Right lobe of liver (tissue), 6 donors: ENCODE measurements at regions not wholly inside any gene's neighbourhood (a gene's known extent, or its start where the extent isn't known, plus 50 kb on each side); places are given as distances from the start of the nearest gene placed in this dataset.

Source experiments
- ATAC-seq, 4 donors: fragments of 200-7000 bp; cut with Tn5 transposase; one replicate each; pipeline ENCODE4 v1.9.1; 2020; ENCODE audit warnings: mild to moderate bottlenecking in 4 of 4, moderate library complexity in 4 of 4
- DNase-seq, 3 donors: peaks; one replicate each; pipeline ENCODE4 v3.0.0-alpha.2; 2020
- H3K27ac ChIP-seq, 3 donors: fragments of 200-600 bp; one replicate each; pipeline ENCODE4 v1.8.0; 2022
- H3K27me3 ChIP-seq, 2 donors: fragments of 200-600 bp; one replicate each; pipeline ENCODE4 v1.8.0; 2022
- H3K36me3 ChIP-seq, 4 donors: fragments of 200-600 bp; sonication (generic) in 1 of 4; one replicate each; pipeline versions ENCODE4 v1.5.1 to v1.8.0; 2017 to 2022; ENCODE audit warnings: control low read depth in 1 of 4
- H3K4me1 ChIP-seq, 4 donors: fragments of 200-600 bp; sonication (generic) in 1 of 4; one replicate each; pipeline versions ENCODE4 v1.5.1 to v1.8.0; 2017 to 2022; ENCODE audit warnings: control low read depth in 1 of 4
- H3K4me3 ChIP-seq, 3 donors: fragments of 200-600 bp; one replicate each; pipeline ENCODE4 v1.8.0; 2022
- H3K9me3 ChIP-seq, 4 donors: fragments of 200-600 bp; sonication (generic) in 1 of 4; one replicate each; pipeline versions ENCODE4 v1.5.1 to v1.8.0; 2017 to 2022; ENCODE audit warnings: control low read depth in 1 of 4
- POLR2A ChIP-seq: fragments of 450-650 bp; IDR thresholded peaks from one replicate; pipeline ENCODE4 v1.6.1; 2017; ENCODE audit warnings: antibody characterized with exemption, mild to moderate bottlenecking
- WGBS: methylation state at CpG from one replicate; pipeline ENCODE4 v1.1.6; 2018; ENCODE audit warnings: low coverage, low lambda C conversion rate; ENCODE audit not compliant: insufficient coverage; ENCODE audit errors: missing lambda C conversion rate; 5-methylcytosine and 5-hydroxymethylcytosine counted together
- intact Hi-C, 2 donors: fragments of 100-400 bp; cut with DNase I; formaldehyde crosslinking; loops; one replicate each; pipeline versions ENCODE4 v1.11.2 to v1.14.1; 2022
- TF ChIP-seq, protein P1 (sequence below), 4 donors: fragments of 200-600 bp in 3 of 4; fragments of 450-650 bp in 1 of 4; IDR thresholded peaks; one replicate each; pipeline versions ENCODE4 v1.5.1 to v1.8.0; 2016 to 2022; ENCODE audit warnings: antibody characterized with exemption in 4 of 4, mild to moderate bottlenecking in 2 of 4
- donor health status: DM: no; HTN: yes; CAD: no.
- donor health status: DM: no; HTN: no; CAD: no.
- donor health status: DM: no; HTN: no; CAD: no.
- donor health status: DM: no; HTN: yes; CAD: no.
- donor health status: DM: no; HTN: yes; CAD: no.

- no peak for TF ChIP-seq POLR2A
- TF ChIP-seq, protein P1, sequence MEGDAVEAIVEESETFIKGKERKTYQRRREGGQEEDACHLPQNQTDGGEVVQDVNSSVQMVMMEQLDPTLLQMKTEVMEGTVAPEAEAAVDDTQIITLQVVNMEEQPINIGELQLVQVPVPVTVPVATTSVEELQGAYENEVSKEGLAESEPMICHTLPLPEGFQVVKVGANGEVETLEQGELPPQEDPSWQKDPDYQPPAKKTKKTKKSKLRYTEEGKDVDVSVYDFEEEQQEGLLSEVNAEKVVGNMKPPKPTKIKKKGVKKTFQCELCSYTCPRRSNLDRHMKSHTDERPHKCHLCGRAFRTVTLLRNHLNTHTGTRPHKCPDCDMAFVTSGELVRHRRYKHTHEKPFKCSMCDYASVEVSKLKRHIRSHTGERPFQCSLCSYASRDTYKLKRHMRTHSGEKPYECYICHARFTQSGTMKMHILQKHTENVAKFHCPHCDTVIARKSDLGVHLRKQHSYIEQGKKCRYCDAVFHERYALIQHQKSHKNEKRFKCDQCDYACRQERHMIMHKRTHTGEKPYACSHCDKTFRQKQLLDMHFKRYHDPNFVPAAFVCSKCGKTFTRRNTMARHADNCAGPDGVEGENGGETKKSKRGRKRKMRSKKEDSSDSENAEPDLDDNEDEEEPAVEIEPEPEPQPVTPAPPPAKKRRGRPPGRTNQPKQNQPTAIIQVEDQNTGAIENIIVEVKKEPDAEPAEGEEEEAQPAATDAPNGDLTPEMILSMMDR (IDR thresholded peaks at IDR 0.05) = no peak
- WGBS = 56% methylated on average over 3 of the region's 6 CpGs
- Histone ChIP-seq H3K9me3 (no peaks in the 10 kb centered on the region), H3K27ac (no peak overlapping the region), H3K27me3 (no peaks in the 10 kb centered on the region), H3K4me1 (peaks cover 0 to 18% (median 6%) of the 10 kb centered on the region in 4 donors), H3K36me3 (no peaks in the 10 kb centered on the region), H3K4me3 (no peak overlapping the region)
- ATAC-seq (peak; percentile 48 to 85 (median 80)), DNase-seq (no peak)
- intact Hi-C loops = no loop called here
These were observed 189.3 kb upstream of the RFC3 start for GRCh38 chr13:33628662-33629061.

GRCh38 chr13:33629605-33630360 is 188.2 kb upstream of the RFC3 start:
- TF ChIP-seq, protein P1 (IDR thresholded peaks at IDR 0.05) = no peak
- no peak for TF ChIP-seq POLR2A
- H3K9me3 ChIP-seq = no peaks in the 10 kb centered on the region
- H3K36me3 ChIP-seq = no peaks in the 10 kb centered on the region
- no peaks in the 10 kb centered on the region for H3K27me3 ChIP-seq
- peaks cover 0 to 18% (median 6%) of the 10 kb centered on the region in 4 donors for H3K4me1 ChIP-seq
- ATAC-seq (peak; percentile 44 to 73 (median 70)), DNase-seq (no peak)
- no peak overlapping the region for H3K4me3 ChIP-seq
- H3K27ac ChIP-seq = peak overlapping the region in 1 of 3 donors; percentile 13
- intact Hi-C loops = no loop called here
- 25% methylated on average over 4 of the region's 4 CpGs for WGBS

DNA sequence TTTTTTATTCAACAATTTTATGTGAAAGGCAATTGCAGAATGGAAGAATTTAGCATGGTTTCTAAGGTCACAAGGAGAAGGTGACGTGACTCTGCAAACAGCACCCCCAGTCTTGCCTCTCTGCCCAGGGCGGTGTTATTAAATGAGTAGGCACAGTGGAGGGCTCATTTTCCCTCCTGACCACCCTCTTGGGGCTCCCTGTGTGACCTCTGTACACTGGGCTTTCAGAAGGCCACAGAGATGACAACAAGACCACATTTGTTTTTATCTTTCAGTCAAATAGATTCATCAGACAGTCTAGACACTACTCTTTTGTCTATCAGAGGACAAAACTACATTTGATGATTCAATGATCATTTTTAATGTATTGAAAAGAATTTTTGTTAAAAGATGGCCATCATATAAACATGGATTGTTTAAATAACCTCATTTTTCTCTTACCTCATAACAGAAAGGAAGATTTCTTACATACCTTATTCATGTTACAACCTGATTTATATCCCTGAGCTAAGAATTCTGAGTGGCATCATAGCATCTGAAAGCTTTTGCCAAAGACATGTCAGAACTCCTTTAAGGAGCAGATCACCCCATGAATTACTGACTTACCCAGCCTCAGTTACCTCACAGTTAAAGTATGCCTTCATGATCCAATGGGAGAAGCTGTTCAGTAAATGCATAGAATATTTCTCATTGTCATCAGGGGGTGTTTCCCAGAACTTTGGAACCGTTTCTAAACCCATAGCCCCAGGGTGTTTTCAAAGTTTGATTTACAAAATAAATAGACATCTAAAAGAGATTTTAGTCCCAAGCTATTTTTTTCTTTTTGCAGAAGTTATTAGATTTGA is 184.0 kb upstream of the RFC3 start:
- H3K27me3 ChIP-seq = no peaks in the 10 kb centered on the region
- no peak overlapping the region for H3K4me3 ChIP-seq
- no peaks in the 10 kb centered on the region for H3K9me3 ChIP-seq
- no peak for ATAC-seq
- H3K4me1 ChIP-seq = peaks cover 0 to 18% (median 2%) of the 10 kb centered on the region in 4 donors
- H3K27ac ChIP-seq = no peak overlapping the region
- TF ChIP-seq, protein P1 (IDR thresholded peaks at IDR 0.05) = no peak
- no peak for TF ChIP-seq POLR2A
- no peaks in the 10 kb centered on the region for H3K36me3 ChIP-seq
- no peak for DNase-seq
- intact Hi-C loops = no loop called here
- 67% methylated on average over 2 of the region's 3 CpGs for WGBS

- Histone ChIP-seq H3K36me3 (no peaks in the 10 kb centered on the region), H3K9me3 (no peaks in the 10 kb centered on the region), H3K27me3 (no peaks in the 10 kb centered on the region), H3K4me3 (no peak overlapping the region), H3K4me1 (peaks cover 0 to 18% (median 3%) of the 10 kb centered on the region in 4 donors), H3K27ac (no peak overlapping the region)
- ATAC-seq (peak in 3 of 4 donors; percentile 20 to 34 (median 28)), DNase-seq (no peak)
- intact Hi-C loops = no loop called here
- TF ChIP-seq, protein P1 (IDR thresholded peaks at IDR 0.05) = no peak
- TF ChIP-seq POLR2A = no peak
- WGBS = 74% methylated on average over 8 of the region's 8 CpGs
These were observed 183.4 kb upstream of the RFC3 start for GRCh38 chr13:33634546-33634982.
